ENCODE measurements at regions not wholly inside any gene's neighbourhood (a gene's known extent, or its start where the extent isn't known, plus 50 kb on each side); places are given as distances from the start of the nearest gene placed in this dataset.
"Not testable (repeated sequence)": the region's sequence is repeated elsewhere in the genome, so short reads cannot be mapped to it uniquely, and the experiment has no call there.

- DNase-seq (ENCODE audit: low read depth) = no peak
Observed at GRCh38 chr13:44814161-44814560, 175.1 kb downstream of the NUFIP1 start.

GRCh38 chr13:44812818-44813217 lies 176.5 kb downstream of the NUFIP1 start:
- no peak for DNase-seq (ENCODE audit: low read depth)

GRCh38 chr13:44810061-44810840 lies 179.0 kb downstream of the NUFIP1 start:
- no peak for DNase-seq (ENCODE audit: low read depth)

GRCh38 chr13:44809190-44809589 lies 180.1 kb downstream of the NUFIP1 start:
- no peak for DNase-seq (ENCODE audit: low read depth)

GRCh38 chr13:44808185-44808584 lies 181.1 kb downstream of the NUFIP1 start:
- no peak for DNase-seq (ENCODE audit: low read depth)

GRCh38 chr13:44807449-44808034 lies 181.7 kb downstream of the NUFIP1 start:
- DNase-seq (ENCODE audit: low read depth) = no peak

GRCh38 chr13:44806826-44807225 lies 182.4 kb downstream of the NUFIP1 start:
- no peak for DNase-seq (ENCODE audit: low read depth)

- DNase-seq (ENCODE audit: low read depth) = no peak
Observed at GRCh38 chr13:44805585-44805984, 183.7 kb downstream of the NUFIP1 start.

- no peak for DNase-seq (ENCODE audit: low read depth)
Observed at GRCh38 chr13:44803390-44803789, 185.9 kb downstream of the NUFIP1 start.

GRCh38 chr13:44802491-44802890 lies 186.8 kb downstream of the NUFIP1 start:
- no peak for DNase-seq (ENCODE audit: low read depth)

- DNase-seq (ENCODE audit: low read depth) = peak; percentile 84
Observed at GRCh38 chr13:44801990-44802389, 187.3 kb downstream of the NUFIP1 start.

GRCh38 chr13:44800626-44801025 lies 188.6 kb downstream of the NUFIP1 start:
- no peak for DNase-seq (ENCODE audit: low read depth)

GRCh38 chr13:44797685-44798084 lies 191.6 kb downstream of the NUFIP1 start:
- no peak for DNase-seq (ENCODE audit: low read depth)

- DNase-seq (ENCODE audit: low read depth) = no peak
Observed at GRCh38 chr13:44796597-44797490, 192.4 kb downstream of the NUFIP1 start.

GRCh38 chr13:44796039-44796438 lies 193.2 kb downstream of the NUFIP1 start:
- not testable (repeated sequence) for DNase-seq (ENCODE audit: low read depth)

GRCh38 chr13:44795176-44795575 lies 194.1 kb downstream of the NUFIP1 start:
- peak; percentile 37 for DNase-seq (ENCODE audit: low read depth)

GRCh38 chr13:44792096-44792495 lies 197.2 kb downstream of the NUFIP1 start:
- no peak for DNase-seq (ENCODE audit: low read depth)

- DNase-seq (ENCODE audit: low read depth) = no peak
Observed at GRCh38 chr13:44790289-44790688, 199.0 kb downstream of the NUFIP1 start.

- DNase-seq (ENCODE audit: low read depth) = no peak
Observed at GRCh38 chr13:44787617-44788016, 201.7 kb downstream of the NUFIP1 start.

- DNase-seq (ENCODE audit: low read depth) = no peak
Observed at GRCh38 chr13:44786756-44787155, 202.5 kb downstream of the NUFIP1 start.

- no peak for DNase-seq (ENCODE audit: low read depth)
Observed at GRCh38 chr13:44785401-44785800, 203.9 kb downstream of the NUFIP1 start.

GRCh38 chr13:44784708-44785080 lies 204.6 kb downstream of the NUFIP1 start:
- no peak for DNase-seq (ENCODE audit: low read depth)
